H54 (cell line): ENCODE measurements at regions not wholly inside any gene's neighbourhood (a gene's known extent, or its start where the extent isn't known, plus 50 kb on each side); places are given as distances from the start of the nearest gene placed in this dataset.

Experiments used
- DNase-seq: peaks from one replicate; pipeline ENCODE4 v3.0.0; 2011; ENCODE audit warnings: low spot score, mixed read lengths; ENCODE audit not compliant: insufficient read length
- FAIRE-seq: peaks from 3 replicates; lab custom pipeline; 2011; peaks lifted over from hg19 to GRCh38; lab: Jason Lieb, UNC
- POLR2A ChIP-seq: IDR thresholded peaks from 2 replicates; pipeline ENCODE4 v1.6.1; 2011; ENCODE audit warnings: low read depth, mild to moderate bottlenecking, low read length

- no peak for TF ChIP-seq POLR2A
- no peak for DNase-seq
- FAIRE-seq, result no peak
Observed at GRCh38 chr2:134183679-134184078, 70.2 kb upstream of the MGAT5 start.

- TF ChIP-seq POLR2A, result no peak
- no peak for FAIRE-seq
- no peak for DNase-seq
Observed at GRCh38 chr2:134185639-134186038, 68.2 kb upstream of the MGAT5 start.

GRCh38 chr2:134189009-134189720 lies 64.7 kb upstream of the MGAT5 start:
- DNase-seq (no peak), FAIRE-seq (no peak)
- no peak for TF ChIP-seq POLR2A

GRCh38 chr2:134190062-134190806 lies 63.6 kb upstream of the MGAT5 start:
- DNase-seq, result no peak
- no peak for FAIRE-seq
- TF ChIP-seq POLR2A, result no peak

- DNase-seq (no peak), FAIRE-seq (no peak)
- no peak for TF ChIP-seq POLR2A
Observed at GRCh38 chr2:134190807-134191203, 63.1 kb upstream of the MGAT5 start.

- DNase-seq (no peak), FAIRE-seq (no peak)
- TF ChIP-seq POLR2A, result no peak
Observed at GRCh38 chr2:134191835-134192234, 62.0 kb upstream of the MGAT5 start.

GRCh38 chr2:134193006-134193405 lies 60.9 kb upstream of the MGAT5 start:
- DNase-seq, result no peak
- FAIRE-seq, result peak; percentile 89
- no peak for TF ChIP-seq POLR2A

GRCh38 chr2:134194519-134194918 lies 59.4 kb upstream of the MGAT5 start:
- no peak for FAIRE-seq
- no peak for DNase-seq
- no peak for TF ChIP-seq POLR2A

- DNase-seq, result no peak
- TF ChIP-seq POLR2A, result no peak
- FAIRE-seq, result no peak
Observed at GRCh38 chr2:134195341-134195740, 58.5 kb upstream of the MGAT5 start.

- DNase-seq, result no peak
- peak; percentile 23 for FAIRE-seq
- no peak for TF ChIP-seq POLR2A
Observed at GRCh38 chr2:134197445-134197844, 56.4 kb upstream of the MGAT5 start.

GRCh38 chr2:134198006-134198634 lies 55.8 kb upstream of the MGAT5 start:
- no peak for DNase-seq
- no peak for TF ChIP-seq POLR2A
- no peak for FAIRE-seq

- FAIRE-seq, result no peak
- no peak for TF ChIP-seq POLR2A
- DNase-seq, result no peak
Observed at GRCh38 chr2:134199123-134199522, 54.7 kb upstream of the MGAT5 start.

GRCh38 chr2:134200036-134200618 lies 53.7 kb upstream of the MGAT5 start:
- DNase-seq, result no peak
- no peak for FAIRE-seq
- TF ChIP-seq POLR2A, result no peak

- FAIRE-seq (no peak), DNase-seq (no peak)
- TF ChIP-seq POLR2A, result no peak
Observed at GRCh38 chr2:134201533-134201932, 52.3 kb upstream of the MGAT5 start.
